Activated CD8-positive, alpha-beta T cell treated with anti-CD3 and anti-CD28 coated beads for 36 hours (primary cell): ENCODE measurements at regions not wholly inside any gene's neighbourhood (a gene's known extent, or its start where the extent isn't known, plus 50 kb on each side); places are given as distances from the start of the nearest gene placed in this dataset.

Experiments used
- ATAC-seq: fragments of 200-7000 bp; cut with Tn5 transposase; one replicate; pipeline ENCODE4 v1.10.0; 2021; ENCODE audit warnings: mild to moderate bottlenecking, moderate library complexity
- CTCF ChIA-PET: fragments of 350-600 bp; sonication (Branson Sonifier 250); formaldehyde crosslinking; loops from one replicate; lab custom pipeline; 2021; ENCODE audit warnings: antibody characterized with exemption; lab: Charles Lee
- POLR2A ChIA-PET: fragments of 350-600 bp; sonication (Branson Sonifier 250); formaldehyde crosslinking; loops from one replicate; lab custom pipeline; 2021; ENCODE audit warnings: antibody characterized with exemption; lab: Charles Lee
- DNase-seq: peaks from one replicate; pipeline ENCODE4 v3.0.0-alpha.2; 2020
- H3K27ac Mint-ChIP-seq: one replicate; pipeline ENCODE4 v1.8.0; 2021; ENCODE audit warnings: mild to moderate bottlenecking, mixed read lengths
- H3K27me3 Mint-ChIP-seq: one replicate; pipeline ENCODE4 v1.8.0; 2021; ENCODE audit warnings: mixed read lengths
- H3K36me3 Mint-ChIP-seq: one replicate; pipeline ENCODE4 v1.8.0; 2021; ENCODE audit warnings: low read depth, mixed read lengths
- H3K4me1 Mint-ChIP-seq: one replicate; pipeline ENCODE4 v1.8.0; 2021; ENCODE audit warnings: low read depth, mixed read lengths
- H3K4me3 Mint-ChIP-seq: one replicate; pipeline ENCODE4 v1.8.0; 2021; ENCODE audit warnings: mild to moderate bottlenecking, moderate library complexity, mixed read lengths
- H3K9me3 Mint-ChIP-seq: one replicate; pipeline ENCODE4 v1.8.0; 2021; ENCODE audit warnings: mixed read lengths
- CTCF ChIP-seq: fragments of 200-600 bp; IDR thresholded peaks from one replicate; pipeline ENCODE4 v1.8.0; 2022; ENCODE audit warnings: antibody characterized with exemption, mild to moderate bottlenecking
- intact Hi-C: fragments of 100-400 bp; cut with micrococcal nuclease; formaldehyde crosslinking; loops from one replicate; pipeline ENCODE4 v1.10.0; 2022

- ChIA-PET POLR2A (no interaction called here), CTCF (no interaction called here)
- Mint-ChIP-seq H3K27ac (no peak overlapping the region), H3K4me1 (no peaks in the 10 kb centered on the region), H3K27me3 (no peaks in the 10 kb centered on the region), H3K9me3 (peaks cover 3% of the 10 kb centered on the region), H3K4me3 (no peak overlapping the region), H3K36me3 (no peaks in the 10 kb centered on the region)
- intact Hi-C loops: no loop called here
- no peak for ATAC-seq
- TF ChIP-seq CTCF: no peak
- DNase-seq: no peak
Observed at GRCh38 chr12:17591005-17591681, 498.9 kb downstream of the RERGL start.

GRCh38 chr12:17588968-17589367 lies 501.0 kb downstream of the RERGL start:
- intact Hi-C loops: no loop called here
- Mint-ChIP-seq H3K4me3 (no peak overlapping the region), H3K27ac (no peak overlapping the region), H3K9me3 (peaks cover 8% of the 10 kb centered on the region), H3K27me3 (no peaks in the 10 kb centered on the region), H3K36me3 (no peaks in the 10 kb centered on the region), H3K4me1 (no peaks in the 10 kb centered on the region)
- DNase-seq (no peak), ATAC-seq (no peak)
- ChIA-PET CTCF (no interaction called here), POLR2A (no interaction called here)
- no peak for TF ChIP-seq CTCF

GRCh38 chr12:17579205-17580026 lies 510.6 kb downstream of the RERGL start:
- ChIA-PET POLR2A (no interaction called here), CTCF (no interaction called here)
- TF ChIP-seq CTCF: no peak
- intact Hi-C loops: no loop called here
- Mint-ChIP-seq H3K9me3 (peaks cover 12% of the 10 kb centered on the region), H3K4me3 (no peak overlapping the region), H3K4me1 (no peaks in the 10 kb centered on the region), H3K27me3 (no peaks in the 10 kb centered on the region), H3K27ac (no peak overlapping the region), H3K36me3 (no peaks in the 10 kb centered on the region)
- ATAC-seq (no peak), DNase-seq (no peak)

- H3K4me1 Mint-ChIP-seq: no peaks in the 10 kb centered on the region
Observed at GRCh38 chr12:17577405-17577804, 512.6 kb downstream of the RERGL start.

More at GRCh38 chr12:17577405-17577804, 512.6 kb downstream of the RERGL start:
- intact Hi-C loops: no loop called here
- no peak overlapping the region for H3K4me3 Mint-ChIP-seq
- peaks cover 9% of the 10 kb centered on the region for H3K9me3 Mint-ChIP-seq
- ChIA-PET POLR2A (no interaction called here), CTCF (no interaction called here)
- TF ChIP-seq CTCF: no peak
- H3K27ac Mint-ChIP-seq: no peak overlapping the region
- H3K27me3 Mint-ChIP-seq: no peaks in the 10 kb centered on the region
- no peak for DNase-seq
- ATAC-seq: no peak
- H3K36me3 Mint-ChIP-seq: no peaks in the 10 kb centered on the region
